ENCODE measurements at regions not wholly inside any gene's neighbourhood (a gene's known extent, or its start where the extent isn't known, plus 50 kb on each side); places are given as distances from the start of the nearest gene placed in this dataset.
A peak's percentile ranks its signal among the peaks of the same experiment; 100 is the strongest.

- H2BK12ac ChIP-seq (ENCODE audit: insufficient read length, low read depth, low read length) = no peak overlapping the region
- peak; percentile 84 for DNase-seq
- no peak overlapping the region for H4K5ac ChIP-seq (ENCODE audit: insufficient read length, low read depth, low read length)
- no peak overlapping the region for H2BK15ac ChIP-seq (ENCODE audit: low read depth, low read length)
- no peak overlapping the region for H4K91ac ChIP-seq (ENCODE audit: insufficient read length, low read depth, low read length)
- no CpG with 5 or more reads among the region's 9 CpGs for WGBS (ENCODE audit: extremely low coverage, insufficient read length, low lambda C conversion rate)
- H3K27me3 Mint-ChIP-seq (ENCODE audit: low read depth) = peaks cover 16% of the 10 kb centered on the region
- no peak overlapping the region for H3K18ac ChIP-seq (ENCODE audit: insufficient read length, low read depth, low read length)
- no peak overlapping the region for H2BK5ac ChIP-seq (ENCODE audit: insufficient read length, low read length)
- H3K4me3 Mint-ChIP-seq = no peak overlapping the region
- H3T11ph ChIP-seq (ENCODE audit: low read length) = no peak overlapping the region
- no peak overlapping the region for H3K27ac ChIP-seq (ENCODE audit: insufficient read length, low read depth, low read length)
- H4K20me1 ChIP-seq (ENCODE audit: control insufficient read depth, insufficient read depth, insufficient read length) = no peaks in the 10 kb centered on the region
- no peaks in the 10 kb centered on the region for H3K9me3 ChIP-seq (ENCODE audit: control insufficient read depth, low read depth, low read length)
- H3K4me1 ChIP-seq (ENCODE audit: insufficient read depth, low read length) = no peaks in the 10 kb centered on the region
- no peaks in the 10 kb centered on the region for H3K79me2 ChIP-seq (ENCODE audit: insufficient read depth, low read length)
- H3K9me3 Mint-ChIP-seq = no peaks in the 10 kb centered on the region; a peak in 2 of 5 replicates
- TF ChIP-seq CTCF (conservative IDR thresholded peaks at IDR 0.05) = peak; percentile 73
- no peaks in the 10 kb centered on the region for H3K79me1 ChIP-seq (ENCODE audit: insufficient read depth, low read depth, low read length, poor library complexity, severe bottlenecking)
- no peaks in the 10 kb centered on the region for H3K36me3 Mint-ChIP-seq (ENCODE audit: insufficient read depth in 1 of 3, low read depth in 3 of 3)
- no peak overlapping the region for H2AFZ ChIP-seq (ENCODE audit: low read length)
- H3K4me1 Mint-ChIP-seq = peaks cover 23 to 24% of the 10 kb centered on the region in 2 experiments
- H3K27me3 ChIP-seq (ENCODE audit: insufficient read depth, low read length) = no peaks in the 10 kb centered on the region
- no peak overlapping the region for H3K14ac ChIP-seq (ENCODE audit: insufficient read depth, low read length)
- no peak overlapping the region for H3K4me2 ChIP-seq (ENCODE audit: insufficient read depth, insufficient read length, low read length)
- H3K56ac ChIP-seq (ENCODE audit: insufficient read length, low read depth, low read length) = no peak overlapping the region
- H2BK20ac ChIP-seq (ENCODE audit: low read depth, low read length, poor library complexity, severe bottlenecking) = no peak overlapping the region
- no peak overlapping the region for H3K9ac ChIP-seq (ENCODE audit: extremely low read depth, insufficient read length, low read length)
- H3K23me2 ChIP-seq (ENCODE audit: insufficient read length, low read depth, low read length, poor library complexity, severe bottlenecking) = no peaks in the 10 kb centered on the region
- no peak overlapping the region for H2AK5ac ChIP-seq (ENCODE audit: insufficient read length, low read length)
- H3K4ac ChIP-seq (ENCODE audit: low read depth, low read length) = no peak overlapping the region
- H4K8ac ChIP-seq (replicated peaks; ENCODE audit: insufficient read length, low read depth, low read length) = no peak overlapping the region
- no peak overlapping the region for H2BK120ac ChIP-seq (ENCODE audit: low read depth, low read length, poor library complexity, severe bottlenecking)
- no peak overlapping the region for H3K23ac ChIP-seq (ENCODE audit: insufficient read length, low read depth, low read length)
- no peak overlapping the region; a peak in 1 of 7 replicates for H3K27ac Mint-ChIP-seq
These were observed 268.7 kb downstream of the XXYLT1 start for GRCh38 chr3:195001961-195002861.
